A549 (cell line): ENCODE measurements at regions not wholly inside any gene's neighbourhood (a gene's known extent, or its start where the extent isn't known, plus 50 kb on each side); places are given as distances from the start of the nearest gene placed in this dataset.

Experiments used
- ATAC-seq, 2 experiments: fragments of 200-7000 bp in 1 of 2; fragments of >200 bp in 1 of 2; cut with Nextera tagmentation in 1 of 2; cut with Tn5 transposase in 1 of 2; 3 replicates each; pipeline versions ENCODE4 v1.8.0 to v1.9.1; 2018 to 2020; ENCODE audit warnings: mild to moderate bottlenecking in 1 of 2, moderate library complexity in 1 of 2
- CTCF ChIA-PET: fragments of 300-600 bp; sonication (Branson Sonifier 250); formaldehyde crosslinking; extraction: SDS; loops from one replicate; lab custom pipeline; 2021; ENCODE audit warnings: antibody characterized with exemption, inconsistent platforms; lab: Yijun Ruan, JAX
- POLR2A ChIA-PET: fragments of 350-600 bp; formaldehyde crosslinking; extraction: SDS; loops from one replicate; lab custom pipeline; 2021; ENCODE audit warnings: antibody characterized with exemption, inconsistent platforms; lab: Yijun Ruan, JAX
- DNase-seq, 2 experiments: peaks; one replicate each; pipeline versions ENCODE4 v3.0.0 to v3.0.0-alpha.2; 2011 to 2016; ENCODE audit warnings: low read depth in 1 of 2, low spot score in 1 of 2
- FAIRE-seq: peaks from 2 replicates; lab custom pipeline; 2011; peaks lifted over from hg19 to GRCh38; lab: Jason Lieb, UNC
- H3K27ac ChIP-seq, 2 experiments: fragments of >200 bp; sonication (Bioruptor Twin); formaldehyde crosslinking; 3 replicates each; pipeline ENCODE4 v1.5.1; 2016 to 2017
- H3K4me1 ChIP-seq: fragments of >200 bp; sonication (Bioruptor Twin); formaldehyde crosslinking; 3 replicates; pipeline ENCODE4 v1.6.1; 2016
- H3K4me2 ChIP-seq: fragments of >200 bp; sonication (Bioruptor Twin); formaldehyde crosslinking; 3 replicates; pipeline ENCODE4 v1.6.1; 2016
- H3K4me3 ChIP-seq: fragments of >200 bp; sonication (Bioruptor Twin); formaldehyde crosslinking; 3 replicates; pipeline ENCODE4 v1.5.1; 2016
- H3K9me3 ChIP-seq: fragments of >200 bp; sonication (Bioruptor Twin); formaldehyde crosslinking; 3 replicates; pipeline ENCODE4 v1.6.1; 2016
- BHLHE40 ChIP-seq: IDR thresholded peaks from 2 replicates; pipeline ENCODE4 v1.6.1; 2012; ENCODE audit warnings: low read depth, low read length, inconsistent platforms
- CHD4 ChIP-seq: fragments of 200-600 bp; sonication (generic); IDR thresholded peaks from 2 replicates; pipeline ENCODE4 v1.6.1; 2016; ENCODE audit warnings: antibody characterized with exemption, mild to moderate bottlenecking, borderline replicate concordance
- CTCF ChIP-seq: fragments of >200 bp; sonication (Bioruptor Twin); formaldehyde crosslinking; IDR thresholded peaks from 3 replicates; pipeline ENCODE4 v1.5.1; 2016
- EHMT2 ChIP-seq: fragments of 200-600 bp; sonication (generic); IDR thresholded peaks from 2 replicates; pipeline ENCODE4 v1.6.1; 2016; ENCODE audit warnings: antibody characterized with exemption, low read depth, mild to moderate bottlenecking, moderate library complexity
- FOSL2 ChIP-seq, 2 experiments: fragments of 450-650 bp in 1 of 2; fragments of >200 bp in 1 of 2; sonication (Bioruptor Twin) in 1 of 2; formaldehyde crosslinking; IDR thresholded peaks; 2 replicates each; pipeline versions ENCODE4 v1.5.0 to v1.6.1; 2016 to 2020; ENCODE audit warnings: mild to moderate bottlenecking in 1 of 2, moderate library complexity in 1 of 2
- HEYL ChIP-seq: fragments of 250-450 bp; sonication (Bioruptor Pico); IDR thresholded peaks from 2 replicates; pipeline ENCODE4 v1.8.0; 2021; ENCODE audit warnings: mild to moderate bottlenecking, moderate library complexity
- HMGXB4 ChIP-seq: fragments of 250-450 bp; sonication (Bioruptor Pico); IDR thresholded peaks from 2 replicates; pipeline ENCODE4 v1.5.0; 2021; ENCODE audit warnings: mild to moderate bottlenecking, moderate library complexity, borderline replicate concordance
- HOXB13 ChIP-seq: fragments of 250-450 bp; sonication (Bioruptor Pico); IDR thresholded peaks from 2 replicates; pipeline ENCODE4 v1.5.0; 2020; ENCODE audit warnings: low read depth, mild to moderate bottlenecking, moderate library complexity
- JUNB ChIP-seq: fragments of >200 bp; sonication (Bioruptor Twin); formaldehyde crosslinking; IDR thresholded peaks from 2 replicates; pipeline ENCODE4 v1.6.1; 2016
- KDM1A ChIP-seq: fragments of 200-600 bp; sonication (generic); IDR thresholded peaks from 2 replicates; pipeline ENCODE4 v1.6.1; 2016; ENCODE audit warnings: low read depth, mild to moderate bottlenecking
- MAZ ChIP-seq: fragments of 150-350 bp; IDR thresholded peaks from 2 replicates; pipeline ENCODE4 v1.6.1; 2014; ENCODE audit warnings: antibody characterized with exemption, low read depth, low read length, borderline replicate concordance
- MYC ChIP-seq: IDR thresholded peaks from 2 replicates; pipeline ENCODE4 v1.6.1; 2012; ENCODE audit warnings: mild to moderate bottlenecking, inconsistent platforms, low read length, improper control_type of control experiment, borderline replicate concordance
- NFE2L2 ChIP-seq: fragments of 150-350 bp; conservative IDR thresholded peaks from 2 replicates; pipeline ENCODE4 v1.6.1; 2014; ENCODE audit warnings: low read length
- NPAS2 ChIP-seq: fragments of 250-450 bp; sonication (Bioruptor Pico); IDR thresholded peaks from 2 replicates; pipeline ENCODE4 v1.8.0; 2022; ENCODE audit warnings: mild to moderate bottlenecking, moderate library complexity, borderline replicate concordance
- NR3C1 ChIP-seq: fragments of >200 bp; sonication (Bioruptor Twin); formaldehyde crosslinking; IDR thresholded peaks from 3 replicates; pipeline ENCODE4 v1.6.1; 2017
- PHF8 ChIP-seq: fragments of 200-600 bp; sonication (generic); IDR thresholded peaks from 2 replicates; pipeline ENCODE4 v1.6.1; 2016; ENCODE audit warnings: low read depth, mild to moderate bottlenecking, antibody characterized with exemption, moderate library complexity, borderline replicate concordance
- RAD21 ChIP-seq, 2 experiments: fragments of >200 bp in 1 of 2; sonication (Bioruptor Twin) in 1 of 2; formaldehyde crosslinking in 1 of 2; IDR thresholded peaks in 1 of 2; conservative IDR thresholded peaks in 1 of 2; 2 replicates in 1 of 2; 3 replicates in 1 of 2; pipeline ENCODE4 v1.6.1; 2012 to 2018; ENCODE audit warnings: inconsistent platforms in 1 of 2
- RCOR1 ChIP-seq: fragments of 150-350 bp; IDR thresholded peaks from 2 replicates; pipeline ENCODE4 v1.6.1; 2014; ENCODE audit warnings: antibody characterized with exemption, low read length, low read depth
- RFX5 ChIP-seq: fragments of 450-650 bp; IDR thresholded peaks from 2 replicates; pipeline ENCODE4 v1.7.1; 2014; ENCODE audit warnings: antibody characterized with exemption, mild to moderate bottlenecking, moderate library complexity
- SMC3 ChIP-seq: fragments of >200 bp; sonication (Bioruptor Twin); formaldehyde crosslinking; IDR thresholded peaks from 3 replicates; pipeline ENCODE4 v1.6.1; 2018; ENCODE audit warnings: inconsistent platforms
- SREBF2 ChIP-seq: fragments of 450-650 bp; IDR thresholded peaks from 2 replicates; pipeline ENCODE4 v1.6.1; 2014; ENCODE audit warnings: mild to moderate bottlenecking, moderate library complexity
- TFCP2L1 ChIP-seq: fragments of 250-450 bp; sonication (Bioruptor Pico); IDR thresholded peaks from 2 replicates; pipeline ENCODE4 v1.5.0; 2021; ENCODE audit warnings: mild to moderate bottlenecking
- ZC3H11A ChIP-seq: fragments of 450-650 bp; IDR thresholded peaks from 2 replicates; pipeline ENCODE4 v1.6.1; 2014; ENCODE audit warnings: antibody characterized with exemption, mild to moderate bottlenecking
- ZNF302 ChIP-seq: fragments of 250-450 bp; sonication (Bioruptor Pico); IDR thresholded peaks from 2 replicates; pipeline ENCODE4 v1.9.0; 2021; ENCODE audit warnings: inconsistent platforms, mild to moderate bottlenecking, moderate library complexity
- WGBS: methylation state at CpG from one replicate; pipeline ENCODE4 v1.1.6; 2017; ENCODE audit errors: missing lambda C conversion rate; 5-methylcytosine and 5-hydroxymethylcytosine counted together
- TF ChIP-seq, protein P1 (sequence below): fragments of 450-650 bp; IDR thresholded peaks from 2 replicates; pipeline ENCODE4 v1.6.1; 2014; ENCODE audit warnings: antibody characterized with exemption

GRCh38 chr2:145168091-145168490 lies 648.2 kb upstream of the ZEB2 start:
- no peak overlapping the region for H3K27ac ChIP-seq
- no peak for ATAC-seq
- ChIA-PET CTCF (no interaction called here), POLR2A (no interaction called here)
- no peaks in the 10 kb centered on the region for H3K4me1 ChIP-seq
- H3K4me2 ChIP-seq, result no peak overlapping the region
- no peak for DNase-seq
- WGBS, result 75% methylated on average over 5 of the region's 5 CpGs
- no peaks in the 10 kb centered on the region for H3K9me3 ChIP-seq
- no peak overlapping the region for H3K4me3 ChIP-seq
- TF ChIP-seq BHLHE40 (no peak), SREBF2 (no peak), HOXB13 (CRISPR knock-in tag) (no peak), NFE2L2 (no peak), PHF8 (no peak), MAZ (no peak), HMGXB4 (CRISPR knock-in tag) (no peak), CHD4 (no peak), FOSL2 (IDR thresholded peaks at IDR 0.05) (no peak), FOSL2 (CRISPR knock-in tag; IDR thresholded peaks at IDR 0.05) (no peak), RAD21 (conservative IDR thresholded peaks at IDR 0.05 in 1 of 2, IDR thresholded peaks at IDR 0.05 in 1 of 2) (no peak), EHMT2 (no peak), ZC3H11A (no peak), SMC3 (no peak), RFX5 (no peak)
- TF ChIP-seq, all 56 proteins: peak for 0
- FAIRE-seq, result no peak

GRCh38 chr2:145166731-145167302 lies 646.9 kb upstream of the ZEB2 start:
- POLR2A ChIA-PET, result no interaction called here
- FAIRE-seq, result no peak
- no peak overlapping the region for H3K27ac ChIP-seq
- TF ChIP-seq TFCP2L1 (no peak), ZC3H11A (no peak), MYC (no peak), NR3C1 (no peak), JUNB (no peak), CTCF (no peak), NPAS2 (CRISPR knock-in tag) (no peak), RCOR1 (no peak), KDM1A (no peak), HEYL (CRISPR knock-in tag) (no peak), ZNF302 (CRISPR knock-in tag) (no peak), CHD4 (no peak), MAZ (no peak)
- TF ChIP-seq, protein P1, sequence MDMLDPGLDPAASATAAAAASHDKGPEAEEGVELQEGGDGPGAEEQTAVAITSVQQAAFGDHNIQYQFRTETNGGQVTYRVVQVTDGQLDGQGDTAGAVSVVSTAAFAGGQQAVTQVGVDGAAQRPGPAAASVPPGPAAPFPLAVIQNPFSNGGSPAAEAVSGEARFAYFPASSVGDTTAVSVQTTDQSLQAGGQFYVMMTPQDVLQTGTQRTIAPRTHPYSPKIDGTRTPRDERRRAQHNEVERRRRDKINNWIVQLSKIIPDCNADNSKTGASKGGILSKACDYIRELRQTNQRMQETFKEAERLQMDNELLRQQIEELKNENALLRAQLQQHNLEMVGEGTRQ, result no peak
- ATAC-seq, result no peak
- CTCF ChIA-PET, result no interaction called here
- no peak for DNase-seq
- H3K4me1 ChIP-seq, result no peaks in the 10 kb centered on the region
- no peaks in the 10 kb centered on the region for H3K9me3 ChIP-seq
- no peak overlapping the region for H3K4me2 ChIP-seq
- no peak overlapping the region for H3K4me3 ChIP-seq
